HG02759 (cell line): ENCODE measurements at regions not wholly inside any gene's neighbourhood (a gene's known extent, or its start where the extent isn't known, plus 50 kb on each side); places are given as distances from the start of the nearest gene placed in this dataset.

ENCODE experiments used
- ATAC-seq: cut with Tn5 transposase; IDR thresholded peaks from one replicate; pipeline ENCODE4 v1.9.1; 2021; ENCODE audit warnings: mild to moderate bottlenecking, moderate library complexity; ENCODE audit not compliant: unreplicated experiment

- no peak for ATAC-seq
These were observed 100.1 kb upstream of the ASAP2 start for GRCh38 chr2:9106338-9107167.

GRCh38 chr2:9105601-9106337 is 100.8 kb upstream of the ASAP2 start:
- no peak for ATAC-seq

- ATAC-seq, result no peak
These were observed 100.3 kb upstream of the MBOAT2 start for GRCh38 chr2:9103663-9104277.

- no peak for ATAC-seq
These were observed 99.6 kb upstream of the MBOAT2 start for GRCh38 chr2:9102861-9103662.

GRCh38 chr2:9101763-9102425 is 98.4 kb upstream of the MBOAT2 start:
- no peak for ATAC-seq

- ATAC-seq, result peak; percentile 54
These were observed 96.8 kb upstream of the MBOAT2 start for GRCh38 chr2:9100080-9100876.

- ATAC-seq, result peak; percentile 79
These were observed 95.9 kb upstream of the MBOAT2 start for GRCh38 chr2:9099341-9099751.

- ATAC-seq, result no peak
These were observed 94.4 kb upstream of the MBOAT2 start for GRCh38 chr2:9097892-9098291.

- ATAC-seq, result no peak
These were observed 93.8 kb upstream of the MBOAT2 start for GRCh38 chr2:9097239-9097638.

- no peak for ATAC-seq
These were observed 93.3 kb upstream of the MBOAT2 start for GRCh38 chr2:9096761-9097160.

- no peak for ATAC-seq
These were observed 92.2 kb upstream of the MBOAT2 start for GRCh38 chr2:9095690-9096089.

GRCh38 chr2:9095226-9095625 is 91.7 kb upstream of the MBOAT2 start:
- no peak for ATAC-seq

GRCh38 chr2:9094117-9094516 is 90.6 kb upstream of the MBOAT2 start:
- ATAC-seq, result no peak

- ATAC-seq, result no peak
These were observed 89.8 kb upstream of the MBOAT2 start for GRCh38 chr2:9093324-9093723.

GRCh38 chr2:9092383-9093282 is 89.1 kb upstream of the MBOAT2 start:
- peak; percentile 85 for ATAC-seq

GRCh38 chr2:9091811-9092210 is 88.3 kb upstream of the MBOAT2 start:
- ATAC-seq, result no peak

GRCh38 chr2:9089831-9090230 is 86.3 kb upstream of the MBOAT2 start:
- ATAC-seq, result no peak

- no peak for ATAC-seq
These were observed 83.7 kb upstream of the MBOAT2 start for GRCh38 chr2:9087121-9087681.
